ENCODE measurements at regions not wholly inside any gene's neighbourhood (a gene's known extent, or its start where the extent isn't known, plus 50 kb on each side); places are given as distances from the start of the nearest gene placed in this dataset.

DNA sequence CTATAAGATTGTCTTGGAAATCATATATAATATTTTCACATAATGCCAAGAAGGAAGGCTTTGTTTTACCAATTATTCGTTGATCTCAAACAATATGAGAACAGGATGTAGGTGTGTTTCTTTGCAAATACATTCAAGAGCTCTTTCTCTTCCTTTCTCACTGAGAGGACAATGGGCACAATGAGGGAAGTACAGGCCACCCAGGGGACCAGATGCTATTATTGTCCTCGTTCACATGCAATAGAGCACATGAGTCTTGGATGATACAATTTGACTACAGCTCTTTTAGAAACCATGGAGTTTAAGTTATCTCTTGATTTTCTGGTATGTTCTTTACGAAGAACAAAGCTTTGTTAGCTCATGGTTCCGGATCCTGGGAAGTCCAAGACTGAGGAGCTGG, 323.7 kb upstream of the KLF6 start:
- TF ChIP-seq, protein P1, sequence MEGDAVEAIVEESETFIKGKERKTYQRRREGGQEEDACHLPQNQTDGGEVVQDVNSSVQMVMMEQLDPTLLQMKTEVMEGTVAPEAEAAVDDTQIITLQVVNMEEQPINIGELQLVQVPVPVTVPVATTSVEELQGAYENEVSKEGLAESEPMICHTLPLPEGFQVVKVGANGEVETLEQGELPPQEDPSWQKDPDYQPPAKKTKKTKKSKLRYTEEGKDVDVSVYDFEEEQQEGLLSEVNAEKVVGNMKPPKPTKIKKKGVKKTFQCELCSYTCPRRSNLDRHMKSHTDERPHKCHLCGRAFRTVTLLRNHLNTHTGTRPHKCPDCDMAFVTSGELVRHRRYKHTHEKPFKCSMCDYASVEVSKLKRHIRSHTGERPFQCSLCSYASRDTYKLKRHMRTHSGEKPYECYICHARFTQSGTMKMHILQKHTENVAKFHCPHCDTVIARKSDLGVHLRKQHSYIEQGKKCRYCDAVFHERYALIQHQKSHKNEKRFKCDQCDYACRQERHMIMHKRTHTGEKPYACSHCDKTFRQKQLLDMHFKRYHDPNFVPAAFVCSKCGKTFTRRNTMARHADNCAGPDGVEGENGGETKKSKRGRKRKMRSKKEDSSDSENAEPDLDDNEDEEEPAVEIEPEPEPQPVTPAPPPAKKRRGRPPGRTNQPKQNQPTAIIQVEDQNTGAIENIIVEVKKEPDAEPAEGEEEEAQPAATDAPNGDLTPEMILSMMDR (IDR thresholded peaks at IDR 0.05; ENCODE audit: insufficient read depth, low read length, poor library complexity, severe bottlenecking), result no peak
- no peak for TF ChIP-seq EZH2phosphoT487 (conservative IDR thresholded peaks at IDR 0.05; ENCODE audit: low read length)
